ENCODE measurements at regions not wholly inside any gene's neighbourhood (a gene's known extent, or its start where the extent isn't known, plus 50 kb on each side); places are given as distances from the start of the nearest gene placed in this dataset.
A peak's percentile ranks its signal among the peaks of the same experiment; 100 is the strongest.

GRCh38 chr13:97124915-97125809 lies 97.0 kb upstream of the MBNL2 start:
- H3K27me3 ChIP-seq (ENCODE audit: control insufficient read depth, insufficient read depth, low read length) = no peaks in the 10 kb centered on the region
- H3K9ac ChIP-seq (ENCODE audit: insufficient read depth, low read length) = no peak overlapping the region
- H3K4me2 ChIP-seq (ENCODE audit: extremely low read depth, insufficient read depth, low read length) = peak overlapping the region; percentile 63
- H3K4me3 ChIP-seq (replicated peaks in 1 of 4; ENCODE audit: control extremely low read depth in 1 of 4, insufficient read depth in 1 of 4, low read depth in 3 of 4, low read length in 4 of 4) = no peak overlapping the region
- no peaks in the 10 kb centered on the region for H3K9me3 ChIP-seq (ENCODE audit: control insufficient read depth, insufficient read depth, low read depth, low read length)
- H3K27ac ChIP-seq (ENCODE audit: insufficient read depth, low read length) = no peak overlapping the region
- H4K20me1 ChIP-seq (ENCODE audit: control insufficient read depth, extremely low read depth, insufficient read depth, low read length) = no peaks in the 10 kb centered on the region
- no peak overlapping the region for H2AFZ ChIP-seq (ENCODE audit: low read length)
- TF ChIP-seq EZH2 (IDR thresholded peaks at IDR 0.05; ENCODE audit: low read length, missing control alignments) (no peak), CTCF (conservative IDR thresholded peaks at IDR 0.05 in 1 of 2, IDR thresholded peaks at IDR 0.05 in 1 of 2; ENCODE audit: low read depth in 1 of 2, low read length in 2 of 2) (peak; percentile 11 to 14)
- peaks cover 18% of the 10 kb centered on the region for H3K4me1 ChIP-seq (ENCODE audit: control insufficient read depth, extremely low read depth, insufficient read depth, low read length)
- DNase-seq (ENCODE audit: low read depth in 2 of 2) = peak; percentile 87 to 92
- no peaks in the 10 kb centered on the region for H3K79me2 ChIP-seq (ENCODE audit: control insufficient read depth, insufficient read depth, low read length)
- no peaks in the 10 kb centered on the region for H3K36me3 ChIP-seq (ENCODE audit: control insufficient read depth, insufficient read depth, low read length)

- Histone ChIP-seq H2AFZ (ENCODE audit: low read length) (no peak overlapping the region), H3K27ac (ENCODE audit: insufficient read depth, low read length) (no peak overlapping the region), H3K79me2 (ENCODE audit: control insufficient read depth, insufficient read depth, low read length) (no peaks in the 10 kb centered on the region), H3K9me3 (ENCODE audit: control insufficient read depth, insufficient read depth, low read depth, low read length) (no peaks in the 10 kb centered on the region), H3K27me3 (ENCODE audit: control insufficient read depth, insufficient read depth, low read length) (no peaks in the 10 kb centered on the region), H3K4me2 (ENCODE audit: extremely low read depth, insufficient read depth, low read length) (peak overlapping the region; percentile 63), H3K4me1 (ENCODE audit: control insufficient read depth, extremely low read depth, insufficient read depth, low read length) (peaks cover 16% of the 10 kb centered on the region), H3K36me3 (ENCODE audit: control insufficient read depth, insufficient read depth, low read length) (no peaks in the 10 kb centered on the region), H3K9ac (ENCODE audit: insufficient read depth, low read length) (no peak overlapping the region), H4K20me1 (ENCODE audit: control insufficient read depth, extremely low read depth, insufficient read depth, low read length) (no peaks in the 10 kb centered on the region), H3K4me3 (replicated peaks in 1 of 4; ENCODE audit: control extremely low read depth in 1 of 4, insufficient read depth in 1 of 4, low read depth in 3 of 4, low read length in 4 of 4) (no peak overlapping the region)
- no peak for TF ChIP-seq EZH2 (IDR thresholded peaks at IDR 0.05; ENCODE audit: low read length, missing control alignments)
- TF ChIP-seq CTCF (conservative IDR thresholded peaks at IDR 0.05 in 1 of 2, IDR thresholded peaks at IDR 0.05 in 1 of 2; ENCODE audit: low read depth in 1 of 2, low read length in 2 of 2) = peak in 1 of 2 donors; percentile 6
- DNase-seq (ENCODE audit: low read depth in 2 of 2) = peak in 1 of 2 donors; percentile 79
Measured at GRCh38 chr13:97125810-97126738, 96.1 kb upstream of the MBNL2 start.

- peaks cover 16% of the 10 kb centered on the region for H3K4me1 ChIP-seq (ENCODE audit: control insufficient read depth, extremely low read depth, insufficient read depth, low read length)
- no peak overlapping the region for H3K27ac ChIP-seq (ENCODE audit: insufficient read depth, low read length)
- no peaks in the 10 kb centered on the region for H3K79me2 ChIP-seq (ENCODE audit: control insufficient read depth, insufficient read depth, low read length)
- no peaks in the 10 kb centered on the region for H3K27me3 ChIP-seq (ENCODE audit: control insufficient read depth, insufficient read depth, low read length)
- no peaks in the 10 kb centered on the region for H4K20me1 ChIP-seq (ENCODE audit: control insufficient read depth, extremely low read depth, insufficient read depth, low read length)
- TF ChIP-seq CTCF (conservative IDR thresholded peaks at IDR 0.05 in 1 of 2, IDR thresholded peaks at IDR 0.05 in 1 of 2; ENCODE audit: low read depth in 1 of 2, low read length in 2 of 2) = no peak
- TF ChIP-seq EZH2 (IDR thresholded peaks at IDR 0.05; ENCODE audit: low read length, missing control alignments) = no peak
- no peak overlapping the region for H3K9ac ChIP-seq (ENCODE audit: insufficient read depth, low read length)
- H3K4me3 ChIP-seq (replicated peaks in 1 of 4; ENCODE audit: control extremely low read depth in 1 of 4, insufficient read depth in 1 of 4, low read depth in 3 of 4, low read length in 4 of 4) = no peak overlapping the region
- H3K36me3 ChIP-seq (ENCODE audit: control insufficient read depth, insufficient read depth, low read length) = no peaks in the 10 kb centered on the region
- no peak overlapping the region for H3K4me2 ChIP-seq (ENCODE audit: extremely low read depth, insufficient read depth, low read length)
- no peak for DNase-seq (ENCODE audit: low read depth in 2 of 2)
- H2AFZ ChIP-seq (ENCODE audit: low read length) = no peak overlapping the region
- H3K9me3 ChIP-seq (ENCODE audit: control insufficient read depth, insufficient read depth, low read depth, low read length) = no peaks in the 10 kb centered on the region
Measured at GRCh38 chr13:97127842-97128241, 94.3 kb upstream of the MBNL2 start.

All from fibroblast of lung (primary cell).